ENCODE measurements at regions not wholly inside any gene's neighbourhood (a gene's known extent, or its start where the extent isn't known, plus 50 kb on each side); places are given as distances from the start of the nearest gene placed in this dataset.

GRCh38 chr12:25348593-25348895, 97.8 kb upstream of the KRAS start:
- TF ChIP-seq POLR2A (IDR thresholded peaks at IDR 0.05; ENCODE audit: extremely low read depth, insufficient read length) (no peak), CTCF (IDR thresholded peaks at IDR 0.05; ENCODE audit: low read depth, low read length) (no peak), MYC (IDR thresholded peaks at IDR 0.05; ENCODE audit: low read depth, low read length) (no peak), MAX (IDR thresholded peaks at IDR 0.05; ENCODE audit: low read depth, low read length) (no peak)
